ENCODE measurements at regions not wholly inside any gene's neighbourhood (a gene's known extent, or its start where the extent isn't known, plus 50 kb on each side); places are given as distances from the start of the nearest gene placed in this dataset.

DNA sequence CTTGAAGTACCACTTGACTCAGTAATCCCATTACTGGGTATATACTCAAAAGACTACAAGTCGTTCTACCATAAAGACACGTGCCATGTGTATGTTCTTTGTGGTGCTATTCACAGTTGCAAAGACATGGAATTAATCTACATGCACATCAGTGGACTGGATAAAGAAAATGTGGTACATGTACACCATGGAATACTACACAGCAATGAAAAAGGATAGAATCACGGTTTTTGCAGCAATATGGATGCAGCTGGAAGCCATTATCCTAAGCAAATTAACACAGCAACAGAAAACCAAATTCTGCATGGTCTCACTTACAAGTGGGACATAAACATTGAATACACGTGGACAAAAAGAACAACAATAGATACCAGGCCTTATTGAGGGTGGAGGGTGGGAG is 583.4 kb upstream of the CELF2 start:
- TF ChIP-seq, protein P1, sequence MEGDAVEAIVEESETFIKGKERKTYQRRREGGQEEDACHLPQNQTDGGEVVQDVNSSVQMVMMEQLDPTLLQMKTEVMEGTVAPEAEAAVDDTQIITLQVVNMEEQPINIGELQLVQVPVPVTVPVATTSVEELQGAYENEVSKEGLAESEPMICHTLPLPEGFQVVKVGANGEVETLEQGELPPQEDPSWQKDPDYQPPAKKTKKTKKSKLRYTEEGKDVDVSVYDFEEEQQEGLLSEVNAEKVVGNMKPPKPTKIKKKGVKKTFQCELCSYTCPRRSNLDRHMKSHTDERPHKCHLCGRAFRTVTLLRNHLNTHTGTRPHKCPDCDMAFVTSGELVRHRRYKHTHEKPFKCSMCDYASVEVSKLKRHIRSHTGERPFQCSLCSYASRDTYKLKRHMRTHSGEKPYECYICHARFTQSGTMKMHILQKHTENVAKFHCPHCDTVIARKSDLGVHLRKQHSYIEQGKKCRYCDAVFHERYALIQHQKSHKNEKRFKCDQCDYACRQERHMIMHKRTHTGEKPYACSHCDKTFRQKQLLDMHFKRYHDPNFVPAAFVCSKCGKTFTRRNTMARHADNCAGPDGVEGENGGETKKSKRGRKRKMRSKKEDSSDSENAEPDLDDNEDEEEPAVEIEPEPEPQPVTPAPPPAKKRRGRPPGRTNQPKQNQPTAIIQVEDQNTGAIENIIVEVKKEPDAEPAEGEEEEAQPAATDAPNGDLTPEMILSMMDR (conservative IDR thresholded peaks at IDR 0.05), result no peak
- no peak for TF ChIP-seq EZH2 (IDR thresholded peaks at IDR 0.05; ENCODE audit: low read depth)
